HFF-Myc (cell line): ENCODE measurements at regions not wholly inside any gene's neighbourhood (a gene's known extent, or its start where the extent isn't known, plus 50 kb on each side); places are given as distances from the start of the nearest gene placed in this dataset.

Experiments used
- DNase-seq: peaks from one replicate; pipeline ENCODE4 v3.0.0-alpha.2; 2011; ENCODE audit warnings: low read depth; ENCODE audit errors: extremely low read depth
- H3K4me3 ChIP-seq: replicated peaks from 2 replicates; pipeline ENCODE4 v1.5.1; 2011; ENCODE audit warnings: low read depth, mild to moderate bottlenecking, control low read depth, low read length
- CTCF ChIP-seq: IDR thresholded peaks from 2 replicates; pipeline ENCODE4 v1.5.1; 2012; ENCODE audit warnings: mild to moderate bottlenecking, low read depth, low read length, control low read depth; ENCODE audit errors: missing control alignments

- DNase-seq: no peak
- no peak for TF ChIP-seq CTCF
- no peak overlapping the region for H3K4me3 ChIP-seq
These were observed 197.2 kb downstream of the FOXL1 start for GRCh38 chr16:86775511-86775921.

- TF ChIP-seq CTCF: no peak
- DNase-seq: no peak
- no peak overlapping the region for H3K4me3 ChIP-seq
These were observed 199.1 kb downstream of the FOXL1 start for GRCh38 chr16:86777381-86777946.

- no peak for TF ChIP-seq CTCF
- no peak overlapping the region for H3K4me3 ChIP-seq
- no peak for DNase-seq
These were observed 199.9 kb downstream of the FOXL1 start for GRCh38 chr16:86778108-86778745.

- no peak for DNase-seq
- TF ChIP-seq CTCF: no peak
- no peak overlapping the region for H3K4me3 ChIP-seq
These were observed 200.6 kb downstream of the FOXL1 start for GRCh38 chr16:86778978-86779377.

- DNase-seq: no peak
- no peak overlapping the region for H3K4me3 ChIP-seq
- no peak for TF ChIP-seq CTCF
These were observed 202.7 kb downstream of the FOXL1 start for GRCh38 chr16:86781046-86781445.

GRCh38 chr16:86783636-86784626 lies 205.6 kb downstream of the FOXL1 start:
- H3K4me3 ChIP-seq: no peak overlapping the region
- no peak for TF ChIP-seq CTCF
- DNase-seq: no peak
